ENCODE measurements at regions not wholly inside any gene's neighbourhood (a gene's known extent, or its start where the extent isn't known, plus 50 kb on each side); places are given as distances from the start of the nearest gene placed in this dataset.

DNA sequence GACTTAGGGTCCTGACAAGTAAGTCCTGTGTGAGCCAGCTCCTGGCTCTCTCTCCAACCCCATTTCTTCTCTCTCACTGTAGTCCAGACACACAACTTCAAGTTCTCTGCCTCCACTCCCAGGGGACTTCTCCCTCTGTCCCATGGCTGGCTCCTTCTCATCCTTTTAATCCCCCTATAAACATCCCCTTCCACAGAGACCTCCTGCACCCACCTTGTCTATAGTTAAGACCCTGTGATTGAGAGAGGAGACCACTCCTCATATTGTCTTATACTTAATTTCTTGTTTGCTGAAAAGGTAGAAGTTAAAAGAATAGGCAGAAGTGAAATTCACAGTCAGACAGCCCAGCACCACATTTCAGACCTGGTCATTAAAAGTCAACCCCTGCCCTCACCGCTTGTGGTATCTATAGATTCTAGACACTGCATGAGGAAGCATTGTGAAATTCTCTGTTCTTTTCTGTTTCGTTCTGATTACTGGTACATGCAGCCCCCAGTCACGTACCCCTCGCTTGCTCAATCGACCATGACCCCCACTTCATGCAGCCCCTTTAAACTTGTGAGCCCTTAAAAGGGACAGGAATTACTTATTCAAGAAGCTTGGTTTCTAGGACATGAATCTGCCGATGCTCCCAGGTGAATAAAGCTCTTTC lies 125.6 kb upstream of the FRMD4A start:
- TF ChIP-seq CTCF (IDR thresholded peaks at IDR 0.05) (no peak), POLR2A (IDR thresholded peaks at IDR 0.05) (no peak)
